Breast epithelium (tissue), 4 donors: ENCODE measurements at regions not wholly inside any gene's neighbourhood (a gene's known extent, or its start where the extent isn't known, plus 50 kb on each side); places are given as distances from the start of the nearest gene placed in this dataset.

Source experiments
- DNase-seq, 2 donors: peaks; one replicate each; pipeline ENCODE4 v3.0.0-alpha.2; 2019; ENCODE audit warnings: low spot score in 2 of 2
- H3K27ac ChIP-seq, 2 donors: fragments of 200-600 bp; sonication (generic) in 1 of 2; one replicate each; pipeline ENCODE4 v1.5.1; 2016 to 2019; ENCODE audit warnings: mild to moderate bottlenecking in 1 of 2
- H3K27me3 ChIP-seq, 2 donors: fragments of 200-600 bp; sonication (generic) in 1 of 2; one replicate each; pipeline versions ENCODE4 v1.5.1 to v1.6.0; 2017 to 2019; ENCODE audit warnings: control low read depth in 1 of 2, mild to moderate bottlenecking in 1 of 2
- H3K36me3 ChIP-seq: fragments of 200-600 bp; one replicate; pipeline ENCODE4 v1.5.1; 2019
- H3K4me1 ChIP-seq, 2 donors: fragments of 200-600 bp; sonication (generic); one replicate each; pipeline ENCODE4 v1.5.1; 2016 to 2019; ENCODE audit warnings: control low read depth in 1 of 2
- H3K4me3 ChIP-seq, 3 donors: fragments of 200-600 bp; sonication (generic); 1 replicate in 2 of 3; 2 replicates in 1 of 3; pipeline ENCODE4 v1.5.1; 2016 to 2019; ENCODE audit warnings: mild to moderate bottlenecking in 3 of 3, moderate library complexity in 2 of 3
- H3K9me3 ChIP-seq, 2 donors: fragments of 200-600 bp; sonication (generic) in 1 of 2; one replicate each; pipeline ENCODE4 v1.5.1; 2016 to 2019; ENCODE audit warnings: control low read depth in 1 of 2
- POLR2A ChIP-seq: fragments of 450-650 bp; IDR thresholded peaks from one replicate; pipeline ENCODE4 v1.6.1; 2016; ENCODE audit warnings: antibody characterized with exemption, mild to moderate bottlenecking, moderate library complexity
- POLR2AphosphoS5 ChIP-seq, 3 donors: sonication (generic); formaldehyde crosslinking; IDR thresholded peaks; one replicate each; pipeline ENCODE4 v1.6.1; 2017; ENCODE audit warnings: antibody characterized with exemption in 3 of 3
- intact Hi-C: fragments of 100-400 bp; cut with DNase I; formaldehyde crosslinking; loops from one replicate; pipeline ENCODE4 v1.15.1; 2023; ENCODE audit warnings: low total_unique reads
- TF ChIP-seq, protein P1 (sequence below), 3 donors: fragments of 450-650 bp; IDR thresholded peaks; one replicate each; pipeline ENCODE4 v1.5.1; 2016 to 2017; ENCODE audit warnings: antibody characterized with exemption in 3 of 3, mild to moderate bottlenecking in 3 of 3, moderate library complexity in 3 of 3

DNA sequence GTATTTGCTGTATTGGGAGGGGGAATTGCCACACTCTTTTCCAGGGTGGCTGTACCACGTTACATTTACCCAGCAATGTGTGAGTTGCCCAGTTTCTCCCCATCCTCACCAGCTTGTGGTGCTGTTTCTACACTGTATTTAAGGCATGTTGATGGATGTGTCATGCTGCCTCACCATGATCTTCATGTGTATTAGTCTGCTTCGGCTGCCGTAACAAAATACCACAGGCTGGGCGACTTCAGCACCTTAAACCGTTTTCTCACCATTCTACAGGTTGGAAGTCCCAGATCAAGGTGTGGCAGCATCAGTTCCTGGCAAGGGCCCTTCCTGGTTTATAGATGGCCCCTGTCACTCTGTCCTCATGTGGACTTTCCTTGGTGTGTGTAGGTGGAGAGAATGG, 169.7 kb downstream of the IGLL1 start:
- H3K4me1 ChIP-seq: no peaks in the 10 kb centered on the region
- H3K27ac ChIP-seq: no peak overlapping the region
- intact Hi-C loops: no loop called here
- no peaks in the 10 kb centered on the region for H3K36me3 ChIP-seq
- no peak overlapping the region for H3K4me3 ChIP-seq
- TF ChIP-seq POLR2A (no peak), POLR2AphosphoS5 (IDR thresholded peaks at IDR 0.05) (no peak)
- TF ChIP-seq, protein P1, sequence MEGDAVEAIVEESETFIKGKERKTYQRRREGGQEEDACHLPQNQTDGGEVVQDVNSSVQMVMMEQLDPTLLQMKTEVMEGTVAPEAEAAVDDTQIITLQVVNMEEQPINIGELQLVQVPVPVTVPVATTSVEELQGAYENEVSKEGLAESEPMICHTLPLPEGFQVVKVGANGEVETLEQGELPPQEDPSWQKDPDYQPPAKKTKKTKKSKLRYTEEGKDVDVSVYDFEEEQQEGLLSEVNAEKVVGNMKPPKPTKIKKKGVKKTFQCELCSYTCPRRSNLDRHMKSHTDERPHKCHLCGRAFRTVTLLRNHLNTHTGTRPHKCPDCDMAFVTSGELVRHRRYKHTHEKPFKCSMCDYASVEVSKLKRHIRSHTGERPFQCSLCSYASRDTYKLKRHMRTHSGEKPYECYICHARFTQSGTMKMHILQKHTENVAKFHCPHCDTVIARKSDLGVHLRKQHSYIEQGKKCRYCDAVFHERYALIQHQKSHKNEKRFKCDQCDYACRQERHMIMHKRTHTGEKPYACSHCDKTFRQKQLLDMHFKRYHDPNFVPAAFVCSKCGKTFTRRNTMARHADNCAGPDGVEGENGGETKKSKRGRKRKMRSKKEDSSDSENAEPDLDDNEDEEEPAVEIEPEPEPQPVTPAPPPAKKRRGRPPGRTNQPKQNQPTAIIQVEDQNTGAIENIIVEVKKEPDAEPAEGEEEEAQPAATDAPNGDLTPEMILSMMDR (IDR thresholded peaks at IDR 0.05): no peak
- H3K27me3 ChIP-seq: no peaks in the 10 kb centered on the region
- H3K9me3 ChIP-seq: no peaks in the 10 kb centered on the region
- DNase-seq: no peak

DNA sequence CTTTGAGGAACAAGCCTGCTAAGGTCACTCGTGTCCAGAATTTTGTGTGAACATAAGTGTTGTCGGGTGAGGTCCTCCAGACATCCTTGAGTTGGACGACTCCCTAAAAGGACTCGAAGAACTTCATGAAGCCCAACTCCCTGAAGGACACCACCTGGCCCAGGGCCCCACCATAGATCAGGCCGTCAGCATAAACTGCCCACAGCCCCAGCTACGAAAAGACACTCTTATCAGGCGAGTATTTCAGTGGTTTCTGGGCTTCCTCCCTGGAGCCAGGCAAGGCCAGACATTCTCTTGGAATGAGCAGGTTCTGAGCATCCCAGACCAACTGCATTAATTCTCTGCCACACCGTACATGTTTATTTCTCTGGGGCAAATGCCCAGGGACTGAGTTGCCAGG, 170.1 kb downstream of the IGLL1 start:
- TF ChIP-seq, protein P1 (IDR thresholded peaks at IDR 0.05): no peak
- TF ChIP-seq POLR2A (no peak), POLR2AphosphoS5 (IDR thresholded peaks at IDR 0.05) (no peak)
- H3K27ac ChIP-seq: no peak overlapping the region
- no peaks in the 10 kb centered on the region for H3K9me3 ChIP-seq
- no peaks in the 10 kb centered on the region for H3K4me1 ChIP-seq
- H3K36me3 ChIP-seq: no peaks in the 10 kb centered on the region
- intact Hi-C loops: no loop called here
- H3K4me3 ChIP-seq: no peak overlapping the region
- H3K27me3 ChIP-seq: no peaks in the 10 kb centered on the region
- DNase-seq: no peak

DNA sequence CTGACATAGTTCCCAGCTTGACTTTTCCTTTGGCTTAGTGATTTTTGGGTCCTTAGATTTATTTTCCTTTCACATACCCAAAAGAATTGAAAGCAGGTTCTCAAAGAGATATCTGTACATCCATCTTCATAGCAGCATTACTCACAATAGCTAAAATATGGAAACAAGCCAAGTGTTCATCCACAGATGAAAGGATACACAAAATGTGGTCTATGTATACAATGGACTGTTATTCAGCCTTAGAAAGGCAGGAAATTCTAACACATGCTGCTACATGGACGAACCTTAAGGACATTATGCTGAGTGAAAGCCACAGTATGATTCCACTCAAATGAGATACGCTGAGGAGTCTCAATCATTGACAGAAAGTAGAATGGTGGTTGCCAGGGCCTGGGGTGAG, 171.8 kb downstream of the IGLL1 start:
- DNase-seq: no peak
- intact Hi-C loops: no loop called here
- H3K27me3 ChIP-seq: no peaks in the 10 kb centered on the region
- H3K27ac ChIP-seq: no peak overlapping the region
- no peaks in the 10 kb centered on the region for H3K4me1 ChIP-seq
- TF ChIP-seq, protein P1 (IDR thresholded peaks at IDR 0.05): no peak
- TF ChIP-seq POLR2A: no peak
- TF ChIP-seq POLR2AphosphoS5 (IDR thresholded peaks at IDR 0.05): no peak
- no peak overlapping the region for H3K4me3 ChIP-seq
- H3K36me3 ChIP-seq: no peaks in the 10 kb centered on the region
- no peaks in the 10 kb centered on the region for H3K9me3 ChIP-seq

DNA sequence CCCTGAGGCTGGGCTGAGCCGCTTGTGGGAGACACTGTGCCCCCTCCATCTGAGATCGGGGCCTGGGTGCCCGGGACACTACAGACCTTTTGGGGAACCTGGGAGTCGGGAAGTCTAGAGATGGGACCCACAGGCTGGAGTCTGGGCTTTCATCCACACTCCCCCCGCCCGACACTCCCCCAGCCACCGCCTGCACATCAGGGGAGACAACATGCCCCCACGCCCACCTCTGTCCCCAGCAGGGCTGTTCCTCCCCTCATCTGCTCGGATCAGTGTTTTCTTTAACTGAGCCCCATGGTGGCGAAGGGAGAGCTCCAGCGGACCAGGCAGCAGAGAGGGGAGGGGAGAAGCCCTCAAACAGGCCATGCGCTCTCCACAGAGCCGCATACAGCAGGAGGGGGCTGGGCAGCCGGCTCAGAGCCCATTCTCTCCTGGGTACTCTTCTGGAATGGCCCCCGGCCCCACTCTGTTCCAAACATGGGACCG, 174.7 kb downstream of the IGLL1 start:
- Histone ChIP-seq H3K27me3 (no peaks in the 10 kb centered on the region), H3K9me3 (no peaks in the 10 kb centered on the region), H3K27ac (no peak overlapping the region), H3K4me1 (no peaks in the 10 kb centered on the region), H3K4me3 (no peak overlapping the region), H3K36me3 (no peaks in the 10 kb centered on the region)
- TF ChIP-seq POLR2A: no peak
- TF ChIP-seq, protein P1 (IDR thresholded peaks at IDR 0.05): no peak
- no peak for TF ChIP-seq POLR2AphosphoS5 (IDR thresholded peaks at IDR 0.05)
- no peak for DNase-seq
- intact Hi-C loops: no loop called here

DNA sequence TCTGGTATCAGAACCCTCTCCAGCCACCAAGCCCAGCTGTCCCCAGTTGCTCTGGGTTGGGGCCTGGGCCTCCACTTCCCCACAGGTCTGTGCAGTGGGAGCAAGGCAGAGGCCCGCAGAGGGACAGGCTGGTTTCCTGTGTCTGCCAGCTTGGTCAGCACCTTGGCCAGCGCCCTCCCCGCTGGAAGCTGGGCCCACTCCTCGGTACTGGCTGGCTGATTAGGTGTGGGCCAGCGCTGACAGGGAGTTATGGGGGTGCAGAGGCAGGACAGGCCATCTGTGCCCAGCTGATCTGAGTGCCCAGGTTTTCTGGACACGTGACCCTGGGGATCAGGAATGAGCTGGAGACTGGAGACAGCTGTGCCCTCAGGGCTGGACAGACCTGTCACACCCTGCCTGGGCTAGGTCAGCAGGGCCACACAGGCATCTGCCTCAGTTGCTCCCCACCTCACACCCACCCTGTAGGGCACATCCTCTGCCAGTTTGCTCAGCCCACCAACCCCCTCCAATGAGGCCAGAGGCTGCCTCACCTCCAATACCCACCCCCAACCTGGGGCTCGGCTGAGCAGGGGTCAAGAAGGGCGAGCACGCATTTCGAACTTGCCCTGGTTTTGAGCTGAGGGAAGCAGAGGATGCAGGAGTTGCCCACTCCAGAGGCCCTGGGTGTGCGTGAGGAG, 175.3 kb downstream of the IGLL1 start:
- TF ChIP-seq, protein P1 (IDR thresholded peaks at IDR 0.05): no peak
- no peak for TF ChIP-seq POLR2AphosphoS5 (IDR thresholded peaks at IDR 0.05)
- no peak for TF ChIP-seq POLR2A
- Histone ChIP-seq H3K36me3 (no peaks in the 10 kb centered on the region), H3K27me3 (no peaks in the 10 kb centered on the region), H3K27ac (no peak overlapping the region), H3K4me3 (no peak overlapping the region), H3K9me3 (no peaks in the 10 kb centered on the region), H3K4me1 (no peaks in the 10 kb centered on the region)
- intact Hi-C loops: loop anchor here (5.0 kb wide), 1 partner anchor 442 kb away; no protein-coding TSS in a partner anchor
- no peak for DNase-seq
